Ascending aorta (tissue), 2 donors: ENCODE measurements at regions not wholly inside any gene's neighbourhood (a gene's known extent, or its start where the extent isn't known, plus 50 kb on each side); places are given as distances from the start of the nearest gene placed in this dataset.

Source experiments
- DNase-seq, 2 donors: peaks; one replicate each; pipeline ENCODE4 v3.0.0-alpha.2; 2019; ENCODE audit warnings: low spot score in 2 of 2
- H3K27ac ChIP-seq, 2 donors: fragments of 200-600 bp; sonication (generic); one replicate each; pipeline ENCODE4 v1.5.1; 2016 to 2017; ENCODE audit warnings: mild to moderate bottlenecking in 1 of 2
- H3K27me3 ChIP-seq: fragments of 200-600 bp; sonication (generic); one replicate; pipeline ENCODE4 v1.5.1; 2017
- H3K36me3 ChIP-seq, 2 donors: fragments of 200-600 bp; sonication (generic); one replicate each; pipeline ENCODE4 v1.5.1; 2016
- H3K4me1 ChIP-seq, 2 donors: fragments of 200-600 bp; sonication (generic); one replicate each; pipeline ENCODE4 v1.5.1; 2016 to 2017; ENCODE audit warnings: mild to moderate bottlenecking in 1 of 2
- H3K4me3 ChIP-seq, 2 donors: fragments of 200-600 bp; sonication (generic); one replicate each; pipeline ENCODE4 v1.5.1; 2016 to 2017; ENCODE audit warnings: mild to moderate bottlenecking in 1 of 2
- H3K9me3 ChIP-seq, 2 donors: fragments of 200-600 bp; sonication (generic); one replicate each; pipeline ENCODE4 v1.5.1; 2016
- intact Hi-C: fragments of 100-400 bp; cut with DNase I; formaldehyde crosslinking; loops from one replicate; pipeline ENCODE4 v1.15.1; 2023
- TF ChIP-seq, protein P1 (sequence below), 3 experiments: fragments of 200-600 bp in 2 of 3; fragments of 450-650 bp in 1 of 3; sonication (generic) in 2 of 3; IDR thresholded peaks; one replicate each; pipeline ENCODE4 v1.5.1; 2016 to 2019; ENCODE audit warnings: antibody characterized with exemption in 3 of 3, mild to moderate bottlenecking in 1 of 3, moderate library complexity in 1 of 3

DNA sequence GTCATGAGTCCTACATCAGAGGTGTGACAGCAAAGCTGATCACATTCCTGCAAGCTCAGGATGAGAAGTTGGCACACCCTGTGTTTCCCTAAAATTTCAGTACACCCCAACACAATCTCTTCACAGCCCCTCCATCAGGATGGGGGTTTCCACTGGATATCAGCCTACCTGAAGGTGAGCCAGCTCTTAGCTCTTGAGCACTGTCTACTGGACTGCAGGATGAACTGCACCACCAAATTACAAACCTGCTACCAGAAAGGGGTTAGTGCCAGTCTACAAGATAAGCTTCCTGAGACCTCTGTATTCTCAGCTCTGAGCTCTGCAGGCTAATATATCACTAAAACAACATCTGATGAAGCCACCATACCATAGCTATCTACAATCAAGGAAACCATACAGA lies 1616.2 kb upstream of the SPRY2 start:
- intact Hi-C loops: no loop called here
- TF ChIP-seq, protein P1, sequence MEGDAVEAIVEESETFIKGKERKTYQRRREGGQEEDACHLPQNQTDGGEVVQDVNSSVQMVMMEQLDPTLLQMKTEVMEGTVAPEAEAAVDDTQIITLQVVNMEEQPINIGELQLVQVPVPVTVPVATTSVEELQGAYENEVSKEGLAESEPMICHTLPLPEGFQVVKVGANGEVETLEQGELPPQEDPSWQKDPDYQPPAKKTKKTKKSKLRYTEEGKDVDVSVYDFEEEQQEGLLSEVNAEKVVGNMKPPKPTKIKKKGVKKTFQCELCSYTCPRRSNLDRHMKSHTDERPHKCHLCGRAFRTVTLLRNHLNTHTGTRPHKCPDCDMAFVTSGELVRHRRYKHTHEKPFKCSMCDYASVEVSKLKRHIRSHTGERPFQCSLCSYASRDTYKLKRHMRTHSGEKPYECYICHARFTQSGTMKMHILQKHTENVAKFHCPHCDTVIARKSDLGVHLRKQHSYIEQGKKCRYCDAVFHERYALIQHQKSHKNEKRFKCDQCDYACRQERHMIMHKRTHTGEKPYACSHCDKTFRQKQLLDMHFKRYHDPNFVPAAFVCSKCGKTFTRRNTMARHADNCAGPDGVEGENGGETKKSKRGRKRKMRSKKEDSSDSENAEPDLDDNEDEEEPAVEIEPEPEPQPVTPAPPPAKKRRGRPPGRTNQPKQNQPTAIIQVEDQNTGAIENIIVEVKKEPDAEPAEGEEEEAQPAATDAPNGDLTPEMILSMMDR (IDR thresholded peaks at IDR 0.05): no peak
- Histone ChIP-seq H3K4me1 (no peaks in the 10 kb centered on the region), H3K4me3 (no peak overlapping the region), H3K36me3 (no peaks in the 10 kb centered on the region), H3K9me3 (no peaks in the 10 kb centered on the region), H3K27me3 (no peaks in the 10 kb centered on the region), H3K27ac (no peak overlapping the region)
- no peak for DNase-seq

DNA sequence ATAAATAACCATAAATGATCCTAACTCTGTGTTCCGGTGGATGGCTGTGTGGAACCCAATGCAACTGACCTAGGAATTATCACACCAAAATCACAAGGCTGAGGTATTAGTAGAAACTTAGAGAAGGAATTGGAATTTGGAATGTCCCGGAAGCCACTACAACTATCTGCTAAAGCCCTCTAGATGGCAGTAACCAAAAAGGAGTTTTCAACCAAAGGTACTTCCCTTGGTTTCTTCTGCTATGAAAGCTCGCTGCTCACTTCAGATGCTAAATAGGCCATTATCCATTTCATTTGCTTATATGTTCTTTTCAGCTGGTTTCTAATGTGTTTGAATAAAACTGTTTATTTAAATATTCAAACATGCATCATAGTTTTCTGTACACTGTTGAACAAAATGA lies 1589.1 kb upstream of the SPRY2 start:
- Histone ChIP-seq H3K9me3 (no peaks in the 10 kb centered on the region), H3K27ac (no peak overlapping the region), H3K27me3 (no peaks in the 10 kb centered on the region), H3K36me3 (no peaks in the 10 kb centered on the region), H3K4me3 (no peak overlapping the region), H3K4me1 (no peaks in the 10 kb centered on the region)
- intact Hi-C loops: no loop called here
- TF ChIP-seq, protein P1 (IDR thresholded peaks at IDR 0.05): peak in 2 of 3 experiments; percentile 9 to 31
- DNase-seq: no peak

DNA sequence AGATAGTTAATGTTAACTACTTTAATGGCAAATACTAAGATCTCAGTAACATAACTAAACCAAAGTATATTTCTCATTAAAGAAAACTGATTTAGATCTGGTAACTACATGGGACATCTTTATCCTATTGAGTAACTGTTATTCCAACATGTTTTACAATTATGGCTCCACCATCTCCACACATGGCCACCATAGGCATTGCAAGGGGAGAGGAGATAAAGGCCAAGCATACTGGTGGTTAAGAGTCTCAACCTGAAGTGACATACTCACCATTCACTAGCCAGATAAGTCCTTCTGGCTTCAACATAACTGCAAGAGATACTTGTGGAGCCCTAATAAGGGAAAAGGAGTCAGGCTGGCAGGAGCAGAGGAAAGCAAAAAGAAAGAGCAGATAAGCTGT lies 1586.4 kb upstream of the SPRY2 start:
- Histone ChIP-seq H3K27me3 (no peaks in the 10 kb centered on the region), H3K27ac (no peak overlapping the region), H3K4me3 (no peak overlapping the region), H3K9me3 (no peaks in the 10 kb centered on the region), H3K4me1 (no peaks in the 10 kb centered on the region), H3K36me3 (no peaks in the 10 kb centered on the region)
- DNase-seq: no peak
- TF ChIP-seq, protein P1 (IDR thresholded peaks at IDR 0.05): no peak
- intact Hi-C loops: no loop called here

- no peak for DNase-seq
- TF ChIP-seq, protein P1 (IDR thresholded peaks at IDR 0.05): no peak
- no peaks in the 10 kb centered on the region for H3K27me3 ChIP-seq
- no peak overlapping the region for H3K4me3 ChIP-seq
- no peaks in the 10 kb centered on the region for H3K4me1 ChIP-seq
- intact Hi-C loops: no loop called here
- no peaks in the 10 kb centered on the region for H3K36me3 ChIP-seq
- no peaks in the 10 kb centered on the region for H3K9me3 ChIP-seq
- no peak overlapping the region for H3K27ac ChIP-seq
Observed at GRCh38 chr13:81917810-81918209, 1576.9 kb upstream of the SPRY2 start.

GRCh38 chr13:81916461-81916860 lies 1575.5 kb upstream of the SPRY2 start:
- H3K9me3 ChIP-seq: no peaks in the 10 kb centered on the region
- intact Hi-C loops: no loop called here
- no peaks in the 10 kb centered on the region for H3K4me1 ChIP-seq
- no peak overlapping the region for H3K4me3 ChIP-seq
- H3K36me3 ChIP-seq: no peaks in the 10 kb centered on the region
- no peaks in the 10 kb centered on the region for H3K27me3 ChIP-seq
- no peak overlapping the region for H3K27ac ChIP-seq
- TF ChIP-seq, protein P1 (IDR thresholded peaks at IDR 0.05): no peak
- no peak for DNase-seq

GRCh38 chr13:81907787-81908372 lies 1567.0 kb upstream of the SPRY2 start:
- H3K9me3 ChIP-seq: no peaks in the 10 kb centered on the region
- H3K4me3 ChIP-seq: no peak overlapping the region
- H3K4me1 ChIP-seq: no peaks in the 10 kb centered on the region
- H3K27me3 ChIP-seq: no peaks in the 10 kb centered on the region
- intact Hi-C loops: no loop called here
- no peaks in the 10 kb centered on the region for H3K36me3 ChIP-seq
- no peak overlapping the region for H3K27ac ChIP-seq
- TF ChIP-seq, protein P1 (IDR thresholded peaks at IDR 0.05): no peak
- no peak for DNase-seq
